ENCODE measurements at regions not wholly inside any gene's neighbourhood (a gene's known extent, or its start where the extent isn't known, plus 50 kb on each side); places are given as distances from the start of the nearest gene placed in this dataset.

- Histone ChIP-seq H3K4me3 (ENCODE audit: low read depth in 1 of 3, low read length in 3 of 3) (no peak overlapping the region), H3K9me3 (ENCODE audit: control insufficient read depth in 4 of 4, low read length in 3 of 4) (peaks cover 0 to 2% (median under 1%) of the 10 kb centered on the region in 4 donors), H3K9ac (ENCODE audit: low read depth in 1 of 2, low read length in 2 of 2) (no peak overlapping the region), H3K27me3 (ENCODE audit: control insufficient read depth in 4 of 4, insufficient read depth in 4 of 4, low read length in 3 of 4) (peaks cover 0 to 6% (median under 1%) of the 10 kb centered on the region in 4 donors), H3K4me1 (ENCODE audit: control insufficient read depth in 4 of 4, insufficient read depth in 4 of 4, low read length in 3 of 4) (no peaks in the 10 kb centered on the region), H3K36me3 (ENCODE audit: control insufficient read depth in 4 of 4, insufficient read depth in 3 of 4, low read depth in 1 of 4, low read length in 3 of 4) (no peaks in the 10 kb centered on the region), H3K27ac (ENCODE audit: low read depth in 1 of 2, low read length in 2 of 2) (no peak overlapping the region)
- no peak for DNase-seq (ENCODE audit: low spot score)
- no peak for TF ChIP-seq FOXA2 (IDR thresholded peaks at IDR 0.05)
- peak; percentile 29 to 30 for TF ChIP-seq HNF4A (conservative IDR thresholded peaks at IDR 0.05)
- WGBS = 68% methylated on average over 2 of the region's 2 CpGs
Measured at GRCh38 chr5:174617285-174617684, 107.1 kb upstream of the MSX2 start.

DNA sequence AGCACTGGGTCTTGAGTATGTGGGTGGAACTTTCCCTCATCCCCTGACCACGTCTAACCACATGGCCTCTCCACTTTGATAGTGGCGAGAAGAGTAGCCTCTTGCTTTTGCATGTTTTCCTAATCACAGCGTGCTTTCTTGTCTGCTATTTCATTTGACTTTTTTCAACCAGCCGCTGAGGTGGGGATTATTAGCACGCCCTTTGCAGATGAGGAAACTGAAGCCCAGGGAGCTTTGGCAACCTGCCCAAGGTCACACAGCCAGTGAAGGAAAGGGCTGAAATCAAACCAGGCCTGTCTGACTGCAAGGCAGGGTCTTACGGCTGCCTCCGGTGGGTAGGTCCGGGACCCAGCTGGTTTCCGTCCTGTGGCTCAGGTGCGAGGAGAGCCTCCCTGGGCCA lies 106.5 kb upstream of the MSX2 start:
- H3K36me3 ChIP-seq (ENCODE audit: control insufficient read depth in 4 of 4, insufficient read depth in 3 of 4, low read depth in 1 of 4, low read length in 3 of 4) = no peaks in the 10 kb centered on the region
- H3K9ac ChIP-seq (ENCODE audit: low read depth in 1 of 2, low read length in 2 of 2) = no peak overlapping the region
- no peak for DNase-seq (ENCODE audit: low spot score)
- no peaks in the 10 kb centered on the region for H3K4me1 ChIP-seq (ENCODE audit: control insufficient read depth in 4 of 4, insufficient read depth in 4 of 4, low read length in 3 of 4)
- no peak overlapping the region for H3K4me3 ChIP-seq (ENCODE audit: low read depth in 1 of 3, low read length in 3 of 3)
- no peak overlapping the region for H3K27ac ChIP-seq (ENCODE audit: low read depth in 1 of 2, low read length in 2 of 2)
- TF ChIP-seq, protein P1, sequence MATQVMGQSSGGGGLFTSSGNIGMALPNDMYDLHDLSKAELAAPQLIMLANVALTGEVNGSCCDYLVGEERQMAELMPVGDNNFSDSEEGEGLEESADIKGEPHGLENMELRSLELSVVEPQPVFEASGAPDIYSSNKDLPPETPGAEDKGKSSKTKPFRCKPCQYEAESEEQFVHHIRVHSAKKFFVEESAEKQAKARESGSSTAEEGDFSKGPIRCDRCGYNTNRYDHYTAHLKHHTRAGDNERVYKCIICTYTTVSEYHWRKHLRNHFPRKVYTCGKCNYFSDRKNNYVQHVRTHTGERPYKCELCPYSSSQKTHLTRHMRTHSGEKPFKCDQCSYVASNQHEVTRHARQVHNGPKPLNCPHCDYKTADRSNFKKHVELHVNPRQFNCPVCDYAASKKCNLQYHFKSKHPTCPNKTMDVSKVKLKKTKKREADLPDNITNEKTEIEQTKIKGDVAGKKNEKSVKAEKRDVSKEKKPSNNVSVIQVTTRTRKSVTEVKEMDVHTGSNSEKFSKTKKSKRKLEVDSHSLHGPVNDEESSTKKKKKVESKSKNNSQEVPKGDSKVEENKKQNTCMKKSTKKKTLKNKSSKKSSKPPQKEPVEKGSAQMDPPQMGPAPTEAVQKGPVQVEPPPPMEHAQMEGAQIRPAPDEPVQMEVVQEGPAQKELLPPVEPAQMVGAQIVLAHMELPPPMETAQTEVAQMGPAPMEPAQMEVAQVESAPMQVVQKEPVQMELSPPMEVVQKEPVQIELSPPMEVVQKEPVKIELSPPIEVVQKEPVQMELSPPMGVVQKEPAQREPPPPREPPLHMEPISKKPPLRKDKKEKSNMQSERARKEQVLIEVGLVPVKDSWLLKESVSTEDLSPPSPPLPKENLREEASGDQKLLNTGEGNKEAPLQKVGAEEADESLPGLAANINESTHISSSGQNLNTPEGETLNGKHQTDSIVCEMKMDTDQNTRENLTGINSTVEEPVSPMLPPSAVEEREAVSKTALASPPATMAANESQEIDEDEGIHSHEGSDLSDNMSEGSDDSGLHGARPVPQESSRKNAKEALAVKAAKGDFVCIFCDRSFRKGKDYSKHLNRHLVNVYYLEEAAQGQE (IDR thresholded peaks at IDR 0.05) = no peak
- TF ChIP-seq JUND (IDR thresholded peaks at IDR 0.05) (no peak), FOXA1 (IDR thresholded peaks at IDR 0.05) (no peak), SP1 (IDR thresholded peaks at IDR 0.05) (no peak), EGR1 (IDR thresholded peaks at IDR 0.05; ENCODE audit: low read depth in 2 of 2) (no peak), ZBTB33 (IDR thresholded peaks at IDR 0.05) (no peak), TAF1 (conservative IDR thresholded peaks at IDR 0.05) (no peak), RXRA (IDR thresholded peaks at IDR 0.05) (no peak), RAD21 (IDR thresholded peaks at IDR 0.05) (no peak), FOXA2 (IDR thresholded peaks at IDR 0.05) (no peak), HNF4A (conservative IDR thresholded peaks at IDR 0.05) (no peak), GABPA (IDR thresholded peaks at IDR 0.05 in 1 of 2, conservative IDR thresholded peaks at IDR 0.05 in 1 of 2) (no peak)
- TF ChIP-seq, protein P2, sequence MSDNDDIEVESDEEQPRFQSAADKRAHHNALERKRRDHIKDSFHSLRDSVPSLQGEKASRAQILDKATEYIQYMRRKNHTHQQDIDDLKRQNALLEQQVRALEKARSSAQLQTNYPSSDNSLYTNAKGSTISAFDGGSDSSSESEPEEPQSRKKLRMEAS (IDR thresholded peaks at IDR 0.05) = no peak
- TF ChIP-seq, protein P3, sequence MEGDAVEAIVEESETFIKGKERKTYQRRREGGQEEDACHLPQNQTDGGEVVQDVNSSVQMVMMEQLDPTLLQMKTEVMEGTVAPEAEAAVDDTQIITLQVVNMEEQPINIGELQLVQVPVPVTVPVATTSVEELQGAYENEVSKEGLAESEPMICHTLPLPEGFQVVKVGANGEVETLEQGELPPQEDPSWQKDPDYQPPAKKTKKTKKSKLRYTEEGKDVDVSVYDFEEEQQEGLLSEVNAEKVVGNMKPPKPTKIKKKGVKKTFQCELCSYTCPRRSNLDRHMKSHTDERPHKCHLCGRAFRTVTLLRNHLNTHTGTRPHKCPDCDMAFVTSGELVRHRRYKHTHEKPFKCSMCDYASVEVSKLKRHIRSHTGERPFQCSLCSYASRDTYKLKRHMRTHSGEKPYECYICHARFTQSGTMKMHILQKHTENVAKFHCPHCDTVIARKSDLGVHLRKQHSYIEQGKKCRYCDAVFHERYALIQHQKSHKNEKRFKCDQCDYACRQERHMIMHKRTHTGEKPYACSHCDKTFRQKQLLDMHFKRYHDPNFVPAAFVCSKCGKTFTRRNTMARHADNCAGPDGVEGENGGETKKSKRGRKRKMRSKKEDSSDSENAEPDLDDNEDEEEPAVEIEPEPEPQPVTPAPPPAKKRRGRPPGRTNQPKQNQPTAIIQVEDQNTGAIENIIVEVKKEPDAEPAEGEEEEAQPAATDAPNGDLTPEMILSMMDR (IDR thresholded peaks at IDR 0.05; ENCODE audit: low read depth, low read length, missing input control) = no peak
- peaks cover 0 to 2% (median under 1%) of the 10 kb centered on the region in 4 donors for H3K9me3 ChIP-seq (ENCODE audit: control insufficient read depth in 4 of 4, low read length in 3 of 4)
- 67% methylated on average over 10 of the region's 10 CpGs for WGBS
- H3K27me3 ChIP-seq (ENCODE audit: control insufficient read depth in 4 of 4, insufficient read depth in 4 of 4, low read length in 3 of 4) = peaks cover 0 to 4% (median under 1%) of the 10 kb centered on the region in 4 donors
